PC-9 (cell line): ENCODE measurements at regions not wholly inside any gene's neighbourhood (a gene's known extent, or its start where the extent isn't known, plus 50 kb on each side); places are given as distances from the start of the nearest gene placed in this dataset.

Experiments
- BruUV-seq: library from RNA; stranded (reverse); fragments of 400-500 nt; replicated peaks from 2 replicates; lab custom pipeline; 2021; lab: Mats Ljungman, UMichigan
- CTCF ChIA-PET: fragments of 300-600 bp; sonication (Branson Sonifier 250); formaldehyde crosslinking; loops from one replicate; lab custom pipeline; 2022; ENCODE audit warnings: antibody characterized with exemption; lab: Charles Lee
- POLR2A ChIA-PET: fragments of 300-600 bp; sonication (Branson Sonifier 250); formaldehyde crosslinking; loops from one replicate; lab custom pipeline; 2022; ENCODE audit warnings: antibody characterized with exemption; ENCODE audit not compliant: unreplicated experiment; lab: Charles Lee
- DNase-seq, 2 experiments: peaks; one replicate each; pipeline versions ENCODE4 v3.0.0 to v3.0.0-alpha.2; 2015 to 2022; ENCODE audit warnings: mixed read lengths in 1 of 2
- H2AFZ ChIP-seq: fragments of 200-600 bp; sonication (generic); 2 replicates; pipeline ENCODE4 v1.8.1; 2017; ENCODE audit warnings: antibody characterized with exemption
- H3F3A ChIP-seq: fragments of 200-600 bp; sonication (generic); 2 replicates; pipeline ENCODE4 v1.8.1; 2017; ENCODE audit warnings: antibody characterized with exemption, mild to moderate bottlenecking, low read depth; ENCODE audit not compliant: insufficient read depth
- H3K27ac ChIP-seq: fragments of 200-600 bp; sonication (generic); 2 replicates; pipeline ENCODE4 v1.6.1; 2016; ENCODE audit warnings: mixed run types
- H3K27me3 ChIP-seq: fragments of 200-600 bp; sonication (generic); 2 replicates; pipeline ENCODE4 v1.6.1; 2016; ENCODE audit warnings: low read depth, mixed run types; ENCODE audit not compliant: insufficient read depth
- H3K36me3 ChIP-seq: fragments of 200-600 bp; sonication (generic); 2 replicates; pipeline ENCODE4 v1.6.1; 2016; ENCODE audit warnings: low read depth, mixed run types
- H3K4me1 ChIP-seq: fragments of 200-600 bp; sonication (generic); replicated peaks from 2 replicates; pipeline ENCODE4 v1.6.1; 2016; ENCODE audit warnings: mixed run types; ENCODE audit not compliant: insufficient read depth
- H3K4me2 ChIP-seq: fragments of 200-600 bp; sonication (generic); 2 replicates; pipeline ENCODE4 v1.6.1; 2017; ENCODE audit warnings: mixed run types
- H3K4me3 ChIP-seq: fragments of 200-600 bp; sonication (generic); 2 replicates; pipeline ENCODE4 v1.6.1; 2016; ENCODE audit warnings: mixed run types
- H3K79me2 ChIP-seq: fragments of 200-600 bp; sonication (generic); 2 replicates; pipeline ENCODE4 v1.6.1; 2017; ENCODE audit warnings: low read depth, mixed run types
- H3K9me2 ChIP-seq: fragments of 200-600 bp; sonication (generic); 2 replicates; pipeline ENCODE4 v1.8.1; 2017; ENCODE audit warnings: mild to moderate bottlenecking; ENCODE audit not compliant: insufficient read depth
- H3K9me3 ChIP-seq: fragments of 200-600 bp; sonication (generic); 2 replicates; pipeline ENCODE4 v1.8.1; 2016; ENCODE audit warnings: low read depth; ENCODE audit not compliant: insufficient read depth
- H4K20me1 ChIP-seq: fragments of 200-600 bp; sonication (generic); 2 replicates; pipeline ENCODE4 v1.8.1; 2017; ENCODE audit not compliant: insufficient read depth
- CTCF ChIP-seq: fragments of 200-600 bp; sonication (generic); conservative IDR thresholded peaks from 2 replicates; pipeline ENCODE4 v1.6.1; 2017; ENCODE audit warnings: mixed run types, antibody characterized with exemption, mild to moderate bottlenecking, moderate library complexity
- EZH2 ChIP-seq: fragments of 200-600 bp; sonication (generic); IDR thresholded peaks from 2 replicates; pipeline ENCODE4 v1.8.0; 2017; ENCODE audit warnings: antibody characterized with exemption, low read depth
- intact Hi-C: fragments of 100-400 bp; cut with micrococcal nuclease; formaldehyde crosslinking; loops from one replicate; pipeline ENCODE4 v1.10.0; 2022; ENCODE audit not compliant: unreplicated experiment

- DNase-seq, result no peak
- Histone ChIP-seq H3F3A (no peaks in the 10 kb centered on the region), H3K4me2 (no peak overlapping the region), H3K9me2 (no peaks in the 10 kb centered on the region), H3K4me1 (no peaks in the 10 kb centered on the region), H3K27me3 (no peaks in the 10 kb centered on the region), H3K36me3 (no peaks in the 10 kb centered on the region), H2AFZ (no peak overlapping the region), H3K9me3 (no peaks in the 10 kb centered on the region), H3K79me2 (no peaks in the 10 kb centered on the region), H4K20me1 (no peaks in the 10 kb centered on the region), H3K4me3 (no peak overlapping the region), H3K27ac (no peak overlapping the region)
- no peak for TF ChIP-seq CTCF
- TF ChIP-seq EZH2, result no peak
- POLR2A ChIA-PET, result no interaction called here
- CTCF ChIA-PET, result no interaction called here
- intact Hi-C loops, result no loop called here
- no TSS peak for BruUV-seq
These were observed 595.9 kb downstream of the SMARCA1 start for GRCh38 chrX:128927363-128927762.

GRCh38 chrX:128906753-128907152, 616.5 kb downstream of the SMARCA1 start:
- BruUV-seq, result no TSS peak
- DNase-seq, result no peak
- Histone ChIP-seq H3K36me3 (no peaks in the 10 kb centered on the region), H3K4me3 (no peak overlapping the region), H3K4me1 (no peaks in the 10 kb centered on the region), H3K9me2 (no peaks in the 10 kb centered on the region), H4K20me1 (no peaks in the 10 kb centered on the region), H3F3A (no peaks in the 10 kb centered on the region), H3K9me3 (no peaks in the 10 kb centered on the region), H3K27ac (no peak overlapping the region), H3K4me2 (no peak overlapping the region), H3K79me2 (no peaks in the 10 kb centered on the region), H2AFZ (no peak overlapping the region), H3K27me3 (no peaks in the 10 kb centered on the region)
- ChIA-PET CTCF (no interaction called here), POLR2A (no interaction called here)
- intact Hi-C loops, result no loop called here
- no peak for TF ChIP-seq CTCF
- TF ChIP-seq EZH2, result no peak

GRCh38 chrX:128901018-128901417, 622.3 kb downstream of the SMARCA1 start:
- intact Hi-C loops, result no loop called here
- TF ChIP-seq CTCF (no peak), EZH2 (no peak)
- Histone ChIP-seq H3K4me3 (no peak overlapping the region), H3K36me3 (no peaks in the 10 kb centered on the region), H3K4me2 (no peak overlapping the region), H3K9me3 (no peaks in the 10 kb centered on the region), H3K4me1 (no peaks in the 10 kb centered on the region), H3F3A (no peaks in the 10 kb centered on the region), H3K27ac (no peak overlapping the region), H4K20me1 (no peaks in the 10 kb centered on the region), H3K79me2 (no peaks in the 10 kb centered on the region), H2AFZ (no peak overlapping the region), H3K9me2 (no peaks in the 10 kb centered on the region), H3K27me3 (no peaks in the 10 kb centered on the region)
- no peak for DNase-seq
- ChIA-PET CTCF (no interaction called here), POLR2A (no interaction called here)
- BruUV-seq, result no TSS peak
